ENCODE measurements at regions not wholly inside any gene's neighbourhood (a gene's known extent, or its start where the extent isn't known, plus 50 kb on each side); places are given as distances from the start of the nearest gene placed in this dataset.

DNA sequence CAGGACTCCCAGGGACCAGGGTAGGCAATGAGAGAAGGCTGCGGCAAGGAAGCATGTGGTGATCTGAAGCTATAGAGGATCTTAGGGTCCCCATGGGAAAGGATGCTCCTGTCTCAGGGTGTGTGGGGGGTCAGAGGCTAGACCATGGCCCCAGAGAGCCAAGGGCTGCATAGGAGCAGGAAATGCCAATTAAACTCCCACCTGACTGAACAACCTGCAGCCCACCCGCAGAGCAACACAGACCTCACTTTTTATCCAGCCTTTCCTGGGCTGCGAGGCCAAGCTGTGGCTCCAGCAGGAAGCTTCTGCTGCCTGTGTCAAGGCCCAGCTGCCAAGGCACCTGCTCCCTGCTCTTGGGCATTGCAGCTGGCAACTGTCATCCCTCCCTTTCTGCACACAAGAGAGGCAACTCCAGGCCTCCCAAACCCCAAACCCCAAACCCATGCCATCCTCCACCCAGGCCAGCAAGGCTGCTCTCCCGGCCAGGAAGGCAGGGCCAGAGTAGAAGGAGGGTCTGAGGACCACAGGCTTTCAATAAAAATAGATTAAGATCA is 290.1 kb downstream of the FOXO1 start:
- H3K27me3 ChIP-seq (ENCODE audit: low read length): no peaks in the 10 kb centered on the region
- no peaks in the 10 kb centered on the region for H3K36me3 ChIP-seq (ENCODE audit: low read length)
- no peaks in the 10 kb centered on the region for H3F3A ChIP-seq (ENCODE audit: insufficient read depth)
- no peak for TF ChIP-seq EZH2phosphoT487 (conservative IDR thresholded peaks at IDR 0.05; ENCODE audit: low read length)
- TF ChIP-seq, protein P1, sequence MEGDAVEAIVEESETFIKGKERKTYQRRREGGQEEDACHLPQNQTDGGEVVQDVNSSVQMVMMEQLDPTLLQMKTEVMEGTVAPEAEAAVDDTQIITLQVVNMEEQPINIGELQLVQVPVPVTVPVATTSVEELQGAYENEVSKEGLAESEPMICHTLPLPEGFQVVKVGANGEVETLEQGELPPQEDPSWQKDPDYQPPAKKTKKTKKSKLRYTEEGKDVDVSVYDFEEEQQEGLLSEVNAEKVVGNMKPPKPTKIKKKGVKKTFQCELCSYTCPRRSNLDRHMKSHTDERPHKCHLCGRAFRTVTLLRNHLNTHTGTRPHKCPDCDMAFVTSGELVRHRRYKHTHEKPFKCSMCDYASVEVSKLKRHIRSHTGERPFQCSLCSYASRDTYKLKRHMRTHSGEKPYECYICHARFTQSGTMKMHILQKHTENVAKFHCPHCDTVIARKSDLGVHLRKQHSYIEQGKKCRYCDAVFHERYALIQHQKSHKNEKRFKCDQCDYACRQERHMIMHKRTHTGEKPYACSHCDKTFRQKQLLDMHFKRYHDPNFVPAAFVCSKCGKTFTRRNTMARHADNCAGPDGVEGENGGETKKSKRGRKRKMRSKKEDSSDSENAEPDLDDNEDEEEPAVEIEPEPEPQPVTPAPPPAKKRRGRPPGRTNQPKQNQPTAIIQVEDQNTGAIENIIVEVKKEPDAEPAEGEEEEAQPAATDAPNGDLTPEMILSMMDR (IDR thresholded peaks at IDR 0.05; ENCODE audit: insufficient read depth, low read length, poor library complexity, severe bottlenecking): no peak
- H2AFZ ChIP-seq (ENCODE audit: low read depth, low read length, severe bottlenecking): no peak overlapping the region
- no peaks in the 10 kb centered on the region for H3K9me2 ChIP-seq (replicated peaks; ENCODE audit: insufficient read depth, low read length)
- no peaks in the 10 kb centered on the region for H3K79me2 ChIP-seq (ENCODE audit: insufficient read depth, low read length)
- H3K4me2 ChIP-seq (ENCODE audit: low read depth, low read length, poor library complexity, severe bottlenecking): no peak overlapping the region
- H3K9me3 ChIP-seq (ENCODE audit: insufficient read depth, low read length): no peaks in the 10 kb centered on the region
- H3K9ac ChIP-seq (ENCODE audit: low read length): no peak overlapping the region
- H3K27ac ChIP-seq (ENCODE audit: low read depth, low read length): no peak overlapping the region
- no peaks in the 10 kb centered on the region for H4K20me1 ChIP-seq (ENCODE audit: low read depth, low read length)
- H3K4me3 ChIP-seq (ENCODE audit: insufficient read depth, low read length, poor library complexity, severe bottlenecking): no peak overlapping the region

DNA sequence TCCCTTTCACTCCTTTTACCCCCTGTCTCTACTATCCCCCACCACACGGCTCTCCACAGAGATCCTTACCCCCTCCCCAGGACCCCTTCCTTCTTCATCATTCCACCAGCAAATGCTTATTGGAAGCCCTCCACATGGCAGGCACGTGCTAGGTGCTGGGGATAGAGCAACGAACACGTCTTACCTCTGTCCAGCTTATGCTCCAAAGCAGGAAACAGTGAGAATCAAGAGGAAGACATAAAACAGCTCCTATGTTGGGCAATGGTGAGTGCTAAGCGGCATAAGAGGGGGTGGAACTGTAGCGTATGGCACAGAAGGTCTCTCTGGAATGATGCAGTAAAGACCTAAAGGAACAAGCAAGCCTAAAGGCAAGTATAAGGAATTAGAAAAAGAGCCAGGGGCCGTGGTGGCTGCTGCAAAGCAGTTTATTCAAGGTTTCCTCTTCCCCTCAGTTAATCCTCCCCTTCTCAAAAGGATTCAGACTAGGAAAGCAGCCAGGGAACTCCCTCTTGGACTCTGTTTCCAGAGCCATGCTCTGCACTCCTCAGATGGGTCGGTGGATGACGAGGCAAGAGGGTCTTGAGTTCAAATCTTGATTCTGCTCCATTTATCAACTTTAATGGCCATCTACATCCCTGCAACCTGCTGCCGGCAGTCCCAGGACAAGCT is 289.4 kb downstream of the FOXO1 start:
- H3K4me3 ChIP-seq (ENCODE audit: insufficient read depth, low read length, poor library complexity, severe bottlenecking): no peak overlapping the region
- H3K9me3 ChIP-seq (ENCODE audit: insufficient read depth, low read length): no peaks in the 10 kb centered on the region
- H4K20me1 ChIP-seq (ENCODE audit: low read depth, low read length): no peaks in the 10 kb centered on the region
- H3F3A ChIP-seq (ENCODE audit: insufficient read depth): no peaks in the 10 kb centered on the region
- H3K9ac ChIP-seq (ENCODE audit: low read length): no peak overlapping the region
- H3K9me2 ChIP-seq (replicated peaks; ENCODE audit: insufficient read depth, low read length): no peaks in the 10 kb centered on the region
- H3K79me2 ChIP-seq (ENCODE audit: insufficient read depth, low read length): no peaks in the 10 kb centered on the region
- no peak overlapping the region for H3K4me2 ChIP-seq (ENCODE audit: low read depth, low read length, poor library complexity, severe bottlenecking)
- TF ChIP-seq EZH2phosphoT487 (conservative IDR thresholded peaks at IDR 0.05; ENCODE audit: low read length): no peak
- TF ChIP-seq, protein P1 (IDR thresholded peaks at IDR 0.05; ENCODE audit: insufficient read depth, low read length, poor library complexity, severe bottlenecking): no peak
- H3K36me3 ChIP-seq (ENCODE audit: low read length): no peaks in the 10 kb centered on the region
- H3K27ac ChIP-seq (ENCODE audit: low read depth, low read length): no peak overlapping the region
- H2AFZ ChIP-seq (ENCODE audit: low read depth, low read length, severe bottlenecking): no peak overlapping the region
- H3K27me3 ChIP-seq (ENCODE audit: low read length): no peaks in the 10 kb centered on the region

DNA sequence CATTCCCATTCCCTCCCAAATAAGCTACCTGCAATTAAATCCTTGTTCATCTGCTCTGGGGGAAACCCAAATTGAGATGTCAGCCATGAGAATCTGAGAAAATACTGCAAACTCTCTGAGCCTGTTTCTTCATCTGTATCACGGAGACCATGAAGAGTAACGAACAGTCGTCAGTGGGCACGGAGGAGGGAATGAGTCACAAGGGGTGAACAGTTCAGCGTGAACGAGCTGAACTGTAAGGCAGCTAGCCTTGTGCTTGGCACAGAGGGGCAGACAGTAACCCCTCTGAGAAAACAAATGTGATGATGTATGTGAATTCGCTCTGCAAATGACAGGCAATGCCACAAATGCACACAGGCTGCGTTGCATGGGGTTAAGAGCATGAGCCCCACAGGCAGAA is 288.7 kb downstream of the FOXO1 start:
- Histone ChIP-seq H3K4me3 (ENCODE audit: insufficient read depth, low read length, poor library complexity, severe bottlenecking) (no peak overlapping the region), H3K4me2 (ENCODE audit: low read depth, low read length, poor library complexity, severe bottlenecking) (no peak overlapping the region), H3K27ac (ENCODE audit: low read depth, low read length) (no peak overlapping the region), H3K9me3 (ENCODE audit: insufficient read depth, low read length) (no peaks in the 10 kb centered on the region), H3K36me3 (ENCODE audit: low read length) (no peaks in the 10 kb centered on the region), H4K20me1 (ENCODE audit: low read depth, low read length) (no peaks in the 10 kb centered on the region), H3K27me3 (ENCODE audit: low read length) (no peaks in the 10 kb centered on the region), H3K79me2 (ENCODE audit: insufficient read depth, low read length) (no peaks in the 10 kb centered on the region), H2AFZ (ENCODE audit: low read depth, low read length, severe bottlenecking) (no peak overlapping the region), H3K9me2 (replicated peaks; ENCODE audit: insufficient read depth, low read length) (no peaks in the 10 kb centered on the region), H3K9ac (ENCODE audit: low read length) (no peak overlapping the region), H3F3A (ENCODE audit: insufficient read depth) (no peaks in the 10 kb centered on the region)
- TF ChIP-seq, protein P1 (IDR thresholded peaks at IDR 0.05; ENCODE audit: insufficient read depth, low read length, poor library complexity, severe bottlenecking): no peak
- no peak for TF ChIP-seq EZH2phosphoT487 (conservative IDR thresholded peaks at IDR 0.05; ENCODE audit: low read length)

Measured in SU-DHL-6 (cell line).